ENCODE measurements at regions not wholly inside any gene's neighbourhood (a gene's known extent, or its start where the extent isn't known, plus 50 kb on each side); places are given as distances from the start of the nearest gene placed in this dataset.

DNA sequence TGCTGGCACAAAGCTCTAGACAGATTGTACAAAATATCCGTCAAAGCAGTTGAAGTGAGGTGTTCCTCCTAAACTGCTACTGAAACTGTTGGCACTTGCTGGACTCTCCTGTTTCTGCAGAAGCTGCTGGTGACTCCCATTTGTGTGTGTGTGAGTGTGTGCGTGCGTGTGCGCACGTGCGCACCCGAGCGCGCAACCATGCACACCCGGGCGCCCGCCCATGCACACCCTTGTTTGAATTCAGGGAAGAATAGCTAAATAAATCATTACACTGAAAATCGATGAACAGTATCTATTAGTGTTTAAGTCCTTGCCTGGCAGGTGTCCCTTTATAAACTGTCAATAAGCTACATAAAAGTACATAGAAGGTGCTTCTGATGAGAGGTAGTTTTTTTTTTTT is 156.4 kb upstream of the B3GALT2 start:
- no peak for DNase-seq

DNA sequence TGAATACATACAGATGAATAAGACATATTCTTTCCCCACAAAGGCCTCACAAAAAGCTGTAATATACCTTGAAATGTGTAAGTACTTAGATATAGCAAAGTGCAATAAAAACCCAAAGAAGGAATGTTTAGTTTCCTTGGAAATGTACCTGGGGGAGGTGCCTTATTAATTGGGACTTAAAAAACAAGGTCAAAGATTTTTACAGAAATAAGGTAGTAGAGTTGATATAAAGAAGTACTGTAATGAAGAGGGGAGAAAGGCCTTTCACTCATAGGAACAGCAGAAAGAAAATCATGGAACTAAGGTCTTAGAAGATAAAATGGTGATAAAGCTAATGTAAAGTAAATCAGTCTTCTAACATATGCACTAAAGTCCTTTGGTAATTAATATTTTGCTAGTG is 153.9 kb upstream of the B3GALT2 start:
- DNase-seq = no peak

DNA sequence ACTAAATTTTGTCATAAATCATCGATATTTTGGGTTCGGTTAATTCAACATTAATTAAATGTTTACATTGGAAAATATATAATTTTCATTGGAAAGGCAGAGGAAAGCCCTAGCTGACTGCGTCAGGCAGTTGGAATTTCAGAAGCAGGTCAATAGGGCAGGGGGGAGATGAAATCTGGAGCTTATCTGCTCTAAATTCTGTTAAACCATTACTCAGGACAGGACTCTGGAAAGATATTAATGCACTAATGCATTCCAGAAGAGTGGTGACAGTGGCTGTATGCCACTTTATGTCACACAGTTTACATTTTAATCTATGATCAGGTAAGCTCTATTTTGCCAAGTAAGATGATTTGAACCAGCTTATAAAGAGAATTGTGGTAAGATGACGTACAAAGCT is 153.0 kb upstream of the B3GALT2 start:
- DNase-seq = no peak

- peak; percentile 41 for DNase-seq
These were observed 151.8 kb upstream of the B3GALT2 start for GRCh38 chr1:193338194-193338593.

- peak; percentile 12 for DNase-seq
These were observed 149.5 kb upstream of the B3GALT2 start for GRCh38 chr1:193335806-193336428.

DNA sequence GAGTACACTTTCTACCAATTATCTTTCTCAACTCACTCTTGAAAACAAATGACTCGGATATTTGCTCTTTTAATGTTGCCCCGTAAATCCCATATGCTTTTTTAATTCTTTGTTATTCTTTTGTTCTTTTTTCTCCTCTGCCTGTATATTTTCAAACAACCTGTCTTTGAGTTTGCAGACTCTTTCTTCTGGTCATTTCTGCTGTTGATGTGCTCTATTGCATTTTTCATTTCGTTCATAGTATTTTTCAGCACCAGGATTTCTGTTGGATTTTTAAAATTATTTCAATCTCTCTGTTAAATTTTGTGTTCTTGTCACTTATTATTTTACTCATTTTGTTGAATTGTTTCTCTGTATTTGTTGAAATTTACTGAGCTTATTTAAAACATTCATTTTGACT is 146.8 kb upstream of the B3GALT2 start:
- DNase-seq = no peak

GRCh38 chr1:193326296-193326695 is 139.9 kb upstream of the B3GALT2 start:
- DNase-seq = no peak

DNA sequence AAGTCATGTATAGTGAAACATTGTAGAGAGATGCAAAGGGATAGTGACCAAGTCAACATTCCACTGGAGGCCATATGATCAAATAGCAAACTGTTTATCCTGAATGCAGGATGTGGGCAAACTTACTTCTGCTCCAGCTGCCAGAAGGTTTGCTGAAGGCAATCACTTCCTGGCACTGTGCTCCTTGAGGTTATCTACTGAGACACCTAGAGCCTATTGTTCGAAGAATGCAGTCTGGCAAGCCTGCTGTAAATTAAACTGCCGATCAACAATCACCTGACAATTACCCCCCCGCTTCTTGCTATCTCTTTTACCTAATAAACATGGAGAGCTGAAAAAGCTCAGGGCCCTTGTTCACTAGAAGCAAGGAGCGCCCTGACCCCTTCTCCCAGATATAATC is 139.4 kb upstream of the B3GALT2 start:
- no peak for DNase-seq

GRCh38 chr1:193325042-193325441 is 138.6 kb upstream of the B3GALT2 start:
- DNase-seq = peak; percentile 43

DNA sequence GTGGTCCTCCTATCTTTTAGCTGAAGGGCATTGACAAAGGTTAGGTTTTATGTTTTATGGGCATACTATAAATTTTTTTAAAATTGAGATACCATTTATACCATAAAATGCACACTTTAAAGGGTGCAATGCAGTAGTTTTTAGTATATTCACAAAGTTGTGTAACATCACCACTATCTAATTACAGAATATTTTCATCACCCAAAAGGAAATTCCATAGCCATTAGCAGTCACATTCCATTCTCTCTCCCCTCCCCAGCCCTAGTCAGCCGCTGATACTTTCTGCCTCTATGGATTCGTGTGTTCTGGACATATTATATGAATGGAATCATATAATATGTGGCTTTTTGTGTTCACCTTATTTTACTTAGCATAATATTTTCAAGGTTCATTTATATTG is 135.8 kb upstream of the B3GALT2 start:
- peak; percentile 84 for DNase-seq

DNA sequence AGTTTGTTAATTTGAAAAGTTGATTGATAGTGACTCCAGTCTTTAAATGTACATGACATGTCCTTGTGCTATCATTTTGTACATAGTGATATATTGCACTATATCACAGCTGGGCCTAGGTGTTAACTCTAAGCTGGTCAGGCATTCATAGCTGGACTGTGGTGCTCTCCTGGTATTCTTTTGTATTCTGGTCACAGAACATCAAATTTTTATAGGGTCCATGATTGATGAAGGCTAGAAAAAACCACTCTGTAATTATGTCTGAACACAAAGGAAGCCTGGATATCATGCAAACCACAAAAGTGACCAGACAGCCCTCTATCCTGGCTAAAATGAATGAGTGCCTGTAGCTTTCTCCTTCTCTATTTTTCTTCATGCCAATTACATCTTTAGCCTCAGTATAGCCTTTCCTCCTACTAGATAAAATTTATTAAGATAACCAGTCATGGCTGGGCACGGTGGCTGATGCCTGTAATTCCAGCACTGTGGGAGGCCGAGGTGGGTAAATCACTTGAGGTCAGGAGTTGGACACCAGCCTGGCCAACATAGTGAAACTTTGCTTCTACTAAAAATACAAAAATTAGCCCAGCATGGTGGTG is 134.9 kb upstream of the B3GALT2 start:
- no peak for DNase-seq

GRCh38 chr1:193320270-193320669 is 133.9 kb upstream of the B3GALT2 start:
- DNase-seq = no peak

DNA sequence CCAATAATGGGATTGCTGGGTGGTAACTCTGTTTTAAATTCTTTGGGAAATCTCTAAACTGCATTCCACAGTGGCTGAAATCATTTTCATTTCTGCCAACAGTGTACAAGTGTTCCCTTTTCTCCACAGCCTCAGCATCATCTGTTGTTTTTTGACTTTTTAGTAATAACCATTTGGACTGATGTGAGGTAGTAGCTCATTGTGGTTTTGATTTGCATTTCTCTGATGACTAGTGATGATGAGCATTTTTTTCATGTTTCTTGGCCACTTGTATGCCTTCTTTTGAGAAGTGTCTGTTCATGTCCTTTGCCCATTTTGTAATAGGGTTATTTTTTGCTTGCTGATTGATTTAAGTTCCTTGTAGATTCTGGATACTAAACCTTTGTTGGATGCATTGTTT is 131.9 kb upstream of the B3GALT2 start:
- no peak for DNase-seq

DNA sequence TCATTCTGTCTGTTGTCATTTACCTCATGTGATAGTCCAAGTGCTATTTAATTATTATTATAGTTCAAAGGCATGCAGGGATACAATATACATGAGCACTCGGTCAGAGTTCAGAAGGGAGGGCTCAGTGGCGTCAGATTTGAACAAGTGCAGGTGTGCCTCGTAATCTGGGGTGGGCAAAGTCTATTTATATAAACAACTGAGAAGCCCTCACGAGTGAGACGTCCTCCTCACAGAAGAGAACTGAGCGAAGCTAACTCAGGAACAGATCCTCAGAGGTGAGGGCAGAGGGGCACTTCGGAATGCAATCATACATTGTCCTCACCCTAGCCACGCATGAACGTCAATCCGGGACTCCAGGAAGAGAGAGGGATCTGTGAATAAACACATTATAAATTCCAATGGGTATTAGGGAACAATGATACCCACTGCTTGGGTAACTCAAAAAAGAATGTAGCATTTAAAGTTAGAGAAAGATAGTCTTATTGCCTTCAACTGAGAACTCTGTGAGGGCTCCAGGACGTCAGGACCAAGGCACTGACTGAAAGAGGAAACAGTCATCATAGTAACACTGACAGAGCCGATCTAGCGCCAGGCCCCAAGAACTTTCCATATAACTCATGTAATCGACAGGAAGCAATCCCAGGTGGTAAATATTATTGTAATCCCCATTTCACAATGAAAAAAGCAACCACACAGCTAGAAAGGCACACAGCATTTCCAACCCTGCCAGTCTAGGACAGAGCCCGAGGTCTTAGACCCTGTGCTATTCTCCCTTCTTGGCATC is 127.1 kb upstream of the B3GALT2 start:
- no peak for DNase-seq

DNA sequence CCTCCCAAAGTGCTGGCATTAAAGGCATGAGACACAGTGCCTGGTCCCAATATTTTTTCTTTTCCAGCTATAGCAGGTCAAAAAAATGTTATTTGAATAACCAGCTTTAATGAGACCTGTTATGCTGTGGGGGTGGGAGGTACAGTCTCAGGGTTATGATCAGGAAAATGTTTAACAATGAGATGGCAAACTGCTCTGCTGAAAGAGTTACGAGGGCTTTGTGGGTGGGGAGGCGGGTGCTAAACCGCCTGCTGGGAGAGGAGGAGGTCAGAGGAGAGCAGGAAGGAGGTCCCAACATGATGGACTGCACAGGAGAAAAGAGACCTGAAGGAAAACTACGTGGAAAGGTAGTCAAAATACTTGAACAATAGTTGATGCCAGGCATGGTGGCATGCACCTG is 126.0 kb upstream of the B3GALT2 start:
- DNase-seq = no peak

DNA sequence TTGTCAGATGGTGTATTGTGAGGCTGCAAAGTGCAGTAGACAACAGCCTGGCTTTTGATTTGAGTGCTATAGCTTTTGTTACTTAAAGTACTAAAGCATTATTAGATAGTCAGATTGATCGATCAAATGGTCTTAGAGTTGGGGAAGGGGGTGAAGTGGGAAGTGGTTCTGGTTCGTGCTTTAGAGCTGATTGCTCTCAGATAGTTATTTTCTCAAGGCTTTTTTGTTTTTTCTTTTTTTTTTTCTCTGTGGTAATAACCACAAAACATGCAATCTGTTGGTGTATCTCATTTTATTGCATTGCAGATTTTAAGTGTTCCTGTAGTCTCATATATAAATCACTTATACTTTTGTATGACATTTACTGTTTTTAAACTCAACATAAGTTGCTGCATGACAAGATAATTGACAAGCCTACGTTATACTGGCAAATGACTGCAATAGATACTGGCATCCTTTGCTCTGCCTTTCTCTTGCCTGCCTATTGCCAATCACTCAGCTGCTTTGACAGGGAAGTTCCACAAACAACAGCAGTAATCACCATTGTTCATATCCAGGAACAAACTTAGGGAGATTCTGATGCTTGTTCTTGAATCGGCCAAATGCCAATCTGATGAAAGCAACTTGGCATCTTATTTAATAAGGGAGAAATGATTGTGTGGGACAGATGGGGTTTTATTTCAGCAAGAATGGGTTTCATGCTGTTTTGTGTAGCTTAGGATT is 125.0 kb upstream of the B3GALT2 start:
- DNase-seq = no peak

GRCh38 chr1:193310564-193310963 is 124.2 kb upstream of the B3GALT2 start:
- no peak for DNase-seq

GRCh38 chr1:193309936-193310475 is 123.6 kb upstream of the B3GALT2 start:
- DNase-seq = no peak

GRCh38 chr1:193308438-193308837 is 122.0 kb upstream of the B3GALT2 start:
- DNase-seq = no peak

DNA sequence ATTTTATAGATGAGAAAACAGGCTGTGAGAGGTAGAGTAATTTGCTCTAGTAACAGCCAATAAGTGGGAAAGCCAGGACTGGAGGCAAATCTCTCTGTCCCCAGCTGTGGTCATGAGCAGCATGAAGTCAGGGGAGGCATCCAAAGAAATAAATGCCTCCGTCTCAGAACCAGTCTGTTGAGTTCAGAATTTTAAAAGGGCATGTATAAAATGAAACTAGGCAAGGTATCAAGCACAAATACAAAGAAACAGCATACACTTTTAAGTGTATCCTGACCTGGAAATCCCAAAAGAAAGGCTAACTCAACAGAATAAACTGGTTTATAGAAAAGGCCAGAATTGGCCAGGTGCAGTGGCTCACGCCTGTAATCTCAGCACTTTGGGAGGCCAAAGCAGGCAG is 120.0 kb upstream of the B3GALT2 start:
- DNase-seq = no peak
